OCI-LY3 (cell line): ENCODE measurements at regions not wholly inside any gene's neighbourhood (a gene's known extent, or its start where the extent isn't known, plus 50 kb on each side); places are given as distances from the start of the nearest gene placed in this dataset.

Source experiments
- EZH2phosphoT487 ChIP-seq: fragments of 200-600 bp; shearing (Covaris generic); IDR thresholded peaks from 2 replicates; pipeline ENCODE4 v1.6.1; 2018; ENCODE audit warnings: antibody characterized with exemption, mixed run types, low read depth
- TF ChIP-seq, protein P1 (sequence below): fragments of 200-600, 300-600 bp; sonication (generic); IDR thresholded peaks from 2 replicates; pipeline ENCODE4 v1.5.1; 2014; ENCODE audit warnings: antibody characterized with exemption, low read length, low read depth

DNA sequence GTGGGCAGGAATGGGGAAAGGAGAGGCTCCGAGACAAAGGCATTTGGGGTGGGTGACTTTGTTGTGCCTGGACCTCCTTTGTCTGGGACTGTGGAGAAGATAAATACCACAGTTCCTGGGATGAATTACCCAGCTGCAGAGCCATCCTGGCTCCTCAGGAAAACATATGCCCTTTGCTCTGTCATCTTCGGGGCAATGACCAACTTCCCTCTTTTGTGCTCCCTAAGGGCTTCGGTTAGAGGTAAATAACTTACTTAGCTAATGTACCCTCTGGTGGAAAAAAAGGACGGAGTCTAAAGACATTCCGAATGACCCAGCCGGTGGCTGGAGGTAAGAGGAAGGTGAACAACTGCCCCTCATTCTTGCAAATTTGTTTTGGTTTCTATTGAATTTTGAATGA lies 345.7 kb downstream of the GATA3 start:
- no peak for TF ChIP-seq EZH2phosphoT487
- TF ChIP-seq, protein P1, sequence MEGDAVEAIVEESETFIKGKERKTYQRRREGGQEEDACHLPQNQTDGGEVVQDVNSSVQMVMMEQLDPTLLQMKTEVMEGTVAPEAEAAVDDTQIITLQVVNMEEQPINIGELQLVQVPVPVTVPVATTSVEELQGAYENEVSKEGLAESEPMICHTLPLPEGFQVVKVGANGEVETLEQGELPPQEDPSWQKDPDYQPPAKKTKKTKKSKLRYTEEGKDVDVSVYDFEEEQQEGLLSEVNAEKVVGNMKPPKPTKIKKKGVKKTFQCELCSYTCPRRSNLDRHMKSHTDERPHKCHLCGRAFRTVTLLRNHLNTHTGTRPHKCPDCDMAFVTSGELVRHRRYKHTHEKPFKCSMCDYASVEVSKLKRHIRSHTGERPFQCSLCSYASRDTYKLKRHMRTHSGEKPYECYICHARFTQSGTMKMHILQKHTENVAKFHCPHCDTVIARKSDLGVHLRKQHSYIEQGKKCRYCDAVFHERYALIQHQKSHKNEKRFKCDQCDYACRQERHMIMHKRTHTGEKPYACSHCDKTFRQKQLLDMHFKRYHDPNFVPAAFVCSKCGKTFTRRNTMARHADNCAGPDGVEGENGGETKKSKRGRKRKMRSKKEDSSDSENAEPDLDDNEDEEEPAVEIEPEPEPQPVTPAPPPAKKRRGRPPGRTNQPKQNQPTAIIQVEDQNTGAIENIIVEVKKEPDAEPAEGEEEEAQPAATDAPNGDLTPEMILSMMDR = no peak
